ENCODE measurements at regions not wholly inside any gene's neighbourhood (a gene's known extent, or its start where the extent isn't known, plus 50 kb on each side); places are given as distances from the start of the nearest gene placed in this dataset.

- no peak for TF ChIP-seq POLR2A (IDR thresholded peaks at IDR 0.05; ENCODE audit: low read length)
- TF ChIP-seq GATA1 (IDR thresholded peaks at IDR 0.05; ENCODE audit: low read depth, low read length) = no peak
Observed at GRCh38 chr11:92791886-92792285, 177.6 kb upstream of the MTNR1B start.
